DOHH2 (cell line): ENCODE measurements at regions not wholly inside any gene's neighbourhood (a gene's known extent, or its start where the extent isn't known, plus 50 kb on each side); places are given as distances from the start of the nearest gene placed in this dataset.

Experiments used
- H3F3A ChIP-seq: fragments of 200-600 bp; sonication (generic), shearing (Covaris generic); 2 replicates; pipeline ENCODE4 v1.6.0; 2016; ENCODE audit warnings: antibody characterized with exemption, mild to moderate bottlenecking; ENCODE audit not compliant: control insufficient read depth, insufficient read depth
- H3K27ac ChIP-seq: fragments of 200-600 bp; sonication (generic); 2 replicates; pipeline ENCODE4 v1.5.1; 2014; ENCODE audit warnings: low read depth, mild to moderate bottlenecking, low read length, moderate library complexity
- H3K27me3 ChIP-seq: fragments of 200-600 bp; sonication (generic); 2 replicates; pipeline ENCODE4 v1.6.1; 2014; ENCODE audit warnings: mild to moderate bottlenecking, low read length, mixed read lengths; ENCODE audit not compliant: control insufficient read depth
- H3K36me3 ChIP-seq: fragments of 200-600 bp; sonication (generic); 2 replicates; pipeline ENCODE4 v1.6.1; 2014; ENCODE audit warnings: mild to moderate bottlenecking, low read length, moderate library complexity, mixed read lengths; ENCODE audit not compliant: control insufficient read depth
- H3K4me1 ChIP-seq: fragments of 200-600 bp; sonication (generic); 2 replicates; pipeline ENCODE4 v1.6.1; 2014; ENCODE audit warnings: mild to moderate bottlenecking, low read length, mixed read lengths; ENCODE audit not compliant: control insufficient read depth
- H3K4me2 ChIP-seq: fragments of 200-600 bp; sonication (generic); 2 replicates; pipeline ENCODE4 v1.6.0; 2014; ENCODE audit warnings: mild to moderate bottlenecking, low read length, moderate library complexity
- H3K4me3 ChIP-seq: fragments of 200-600 bp; sonication (generic); 2 replicates; pipeline ENCODE4 v1.5.1; 2014; ENCODE audit warnings: mild to moderate bottlenecking, low read length, mixed read lengths
- H3K79me2 ChIP-seq: fragments of 200-600 bp; sonication (generic); 2 replicates; pipeline ENCODE4 v1.6.1; 2014; ENCODE audit warnings: mild to moderate bottlenecking, low read length, mixed read lengths; ENCODE audit not compliant: control insufficient read depth
- H3K9me2 ChIP-seq: fragments of 200-600 bp; sonication (generic); replicated peaks from 2 replicates; pipeline ENCODE4 v1.6.1; 2014; ENCODE audit warnings: mild to moderate bottlenecking, low read length, mixed read lengths; ENCODE audit not compliant: control insufficient read depth
- H3K9me3 ChIP-seq: fragments of 200-600 bp; sonication (generic); 2 replicates; pipeline ENCODE4 v1.6.1; 2014; ENCODE audit warnings: antibody characterized with exemption, low read length, mixed read lengths; ENCODE audit not compliant: control insufficient read depth, insufficient read depth
- H4K20me1 ChIP-seq: fragments of 200-600 bp; sonication (generic); 2 replicates; pipeline ENCODE4 v1.6.0; 2014; ENCODE audit warnings: low read depth, mild to moderate bottlenecking, antibody characterized with exemption, low read length, moderate library complexity; ENCODE audit not compliant: control insufficient read depth, insufficient read depth
- EZH2phosphoT487 ChIP-seq: fragments of 200-600 bp; sonication (generic); IDR thresholded peaks from 2 replicates; pipeline ENCODE4 v1.6.1; 2017; ENCODE audit warnings: borderline replicate concordance, mild to moderate bottlenecking, antibody characterized with exemption, low read length, moderate library complexity, mixed read lengths
- TF ChIP-seq, protein P1 (sequence below): fragments of 200-600 bp; sonication (generic); IDR thresholded peaks from one replicate; pipeline ENCODE4 v1.5.1; 2014; ENCODE audit warnings: antibody characterized with exemption, mild to moderate bottlenecking, low read depth, low read length; ENCODE audit not compliant: poor library complexity, severe bottlenecking

DNA sequence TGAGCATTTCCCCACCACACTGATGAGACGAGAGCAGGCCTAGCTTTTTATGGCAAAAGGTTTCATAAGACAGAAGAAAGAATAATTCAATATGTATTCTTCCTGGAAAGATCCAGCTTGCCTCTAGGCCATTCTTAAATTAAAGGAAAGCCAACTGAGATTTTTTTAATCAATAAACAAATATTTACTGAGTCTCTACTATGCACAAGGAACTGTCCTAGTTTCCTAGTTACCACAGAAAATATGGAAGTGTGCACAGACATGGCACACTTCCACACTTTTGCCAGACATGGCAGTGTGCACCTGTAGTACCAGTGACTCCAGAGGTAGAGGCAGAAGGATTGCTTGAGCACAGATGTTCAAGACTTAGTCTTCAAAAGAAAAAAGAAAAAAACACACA is 281.0 kb downstream of the CETN3 start:
- Histone ChIP-seq H3K27me3 (no peaks in the 10 kb centered on the region), H3K79me2 (no peaks in the 10 kb centered on the region), H4K20me1 (no peaks in the 10 kb centered on the region), H3K36me3 (no peaks in the 10 kb centered on the region), H3K4me3 (no peak overlapping the region), H3K4me2 (no peak overlapping the region), H3K27ac (no peak overlapping the region), H3F3A (no peaks in the 10 kb centered on the region), H3K9me2 (no peaks in the 10 kb centered on the region), H3K9me3 (no peaks in the 10 kb centered on the region), H3K4me1 (no peaks in the 10 kb centered on the region)
- TF ChIP-seq EZH2phosphoT487: no peak
- TF ChIP-seq, protein P1, sequence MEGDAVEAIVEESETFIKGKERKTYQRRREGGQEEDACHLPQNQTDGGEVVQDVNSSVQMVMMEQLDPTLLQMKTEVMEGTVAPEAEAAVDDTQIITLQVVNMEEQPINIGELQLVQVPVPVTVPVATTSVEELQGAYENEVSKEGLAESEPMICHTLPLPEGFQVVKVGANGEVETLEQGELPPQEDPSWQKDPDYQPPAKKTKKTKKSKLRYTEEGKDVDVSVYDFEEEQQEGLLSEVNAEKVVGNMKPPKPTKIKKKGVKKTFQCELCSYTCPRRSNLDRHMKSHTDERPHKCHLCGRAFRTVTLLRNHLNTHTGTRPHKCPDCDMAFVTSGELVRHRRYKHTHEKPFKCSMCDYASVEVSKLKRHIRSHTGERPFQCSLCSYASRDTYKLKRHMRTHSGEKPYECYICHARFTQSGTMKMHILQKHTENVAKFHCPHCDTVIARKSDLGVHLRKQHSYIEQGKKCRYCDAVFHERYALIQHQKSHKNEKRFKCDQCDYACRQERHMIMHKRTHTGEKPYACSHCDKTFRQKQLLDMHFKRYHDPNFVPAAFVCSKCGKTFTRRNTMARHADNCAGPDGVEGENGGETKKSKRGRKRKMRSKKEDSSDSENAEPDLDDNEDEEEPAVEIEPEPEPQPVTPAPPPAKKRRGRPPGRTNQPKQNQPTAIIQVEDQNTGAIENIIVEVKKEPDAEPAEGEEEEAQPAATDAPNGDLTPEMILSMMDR: no peak

DNA sequence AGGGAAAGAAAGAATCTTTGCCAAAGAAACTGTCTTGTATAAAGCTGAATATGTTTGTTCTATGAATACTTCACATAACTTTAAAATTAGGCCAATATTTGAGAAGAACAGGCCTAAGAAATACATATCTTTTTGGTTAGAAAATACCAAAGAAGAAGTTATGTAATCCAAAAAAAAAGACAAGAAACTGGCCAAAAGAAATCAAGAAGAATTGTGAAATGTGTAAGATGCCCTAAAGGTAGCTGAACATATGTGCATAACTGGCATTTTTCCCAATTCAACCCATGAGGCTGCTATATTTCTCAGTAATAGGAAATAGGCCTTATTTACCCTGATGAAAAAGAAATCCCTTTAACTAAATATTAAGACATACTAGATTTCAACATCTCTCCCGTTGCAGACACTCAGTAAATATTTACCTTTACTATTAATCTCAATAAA is 290.0 kb downstream of the CETN3 start:
- Histone ChIP-seq H3F3A (no peaks in the 10 kb centered on the region), H3K9me3 (no peaks in the 10 kb centered on the region), H3K4me3 (no peak overlapping the region), H3K27ac (no peak overlapping the region), H3K4me2 (no peak overlapping the region), H3K27me3 (no peaks in the 10 kb centered on the region), H3K79me2 (no peaks in the 10 kb centered on the region), H4K20me1 (no peaks in the 10 kb centered on the region), H3K4me1 (no peaks in the 10 kb centered on the region), H3K9me2 (no peaks in the 10 kb centered on the region), H3K36me3 (no peaks in the 10 kb centered on the region)
- no peak for TF ChIP-seq EZH2phosphoT487
- TF ChIP-seq, protein P1: no peak

DNA sequence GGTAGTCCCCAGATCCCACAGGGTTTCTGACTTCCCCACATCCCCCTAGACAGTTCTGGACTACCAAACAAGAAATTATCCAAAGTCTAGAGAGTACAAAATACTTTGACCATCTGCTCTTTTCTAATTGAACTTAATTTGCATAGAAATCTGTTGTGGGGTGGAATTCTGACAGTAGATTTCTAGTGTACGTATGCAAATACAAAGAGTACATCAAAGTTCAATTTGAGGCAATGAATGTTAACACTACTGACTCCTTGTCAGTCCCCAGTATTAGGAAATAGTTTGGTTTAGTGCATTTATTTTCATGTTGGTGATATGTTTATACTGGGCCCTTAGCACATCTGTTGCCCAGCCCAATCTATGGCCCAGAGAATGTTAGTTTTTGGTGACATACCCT is 292.6 kb downstream of the CETN3 start:
- no peak overlapping the region for H3K4me3 ChIP-seq
- H3K9me3 ChIP-seq: no peaks in the 10 kb centered on the region
- no peak overlapping the region for H3K4me2 ChIP-seq
- H4K20me1 ChIP-seq: no peaks in the 10 kb centered on the region
- no peaks in the 10 kb centered on the region for H3K36me3 ChIP-seq
- no peaks in the 10 kb centered on the region for H3K9me2 ChIP-seq
- no peaks in the 10 kb centered on the region for H3K27me3 ChIP-seq
- H3K4me1 ChIP-seq: no peaks in the 10 kb centered on the region
- H3K27ac ChIP-seq: no peak overlapping the region
- no peaks in the 10 kb centered on the region for H3K79me2 ChIP-seq
- TF ChIP-seq, protein P1: no peak
- TF ChIP-seq EZH2phosphoT487: no peak
- no peaks in the 10 kb centered on the region for H3F3A ChIP-seq

DNA sequence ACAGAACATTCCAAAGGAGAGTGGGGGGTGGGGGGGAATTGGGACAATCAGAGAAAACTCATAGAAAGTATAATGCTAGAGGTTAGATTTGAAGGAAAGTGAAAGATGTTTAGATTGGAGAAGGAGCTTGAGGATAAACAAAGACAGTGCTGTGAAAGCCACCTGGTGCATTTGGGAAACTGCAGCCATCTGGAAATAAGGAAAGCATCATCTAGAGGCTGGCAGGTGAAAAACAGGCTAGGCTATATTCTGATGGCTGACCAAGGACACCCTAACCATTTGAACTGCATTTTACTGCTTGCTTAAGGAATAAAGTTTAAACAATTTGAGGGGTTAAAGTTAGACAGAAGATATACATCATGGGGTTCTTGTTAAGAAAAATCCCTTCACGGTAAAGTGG is 296.4 kb downstream of the CETN3 start:
- Histone ChIP-seq H3K36me3 (no peaks in the 10 kb centered on the region), H4K20me1 (no peaks in the 10 kb centered on the region), H3K27ac (no peak overlapping the region), H3K4me1 (no peaks in the 10 kb centered on the region), H3K4me3 (no peak overlapping the region), H3F3A (no peaks in the 10 kb centered on the region), H3K79me2 (no peaks in the 10 kb centered on the region), H3K9me2 (no peaks in the 10 kb centered on the region), H3K27me3 (no peaks in the 10 kb centered on the region), H3K9me3 (no peaks in the 10 kb centered on the region), H3K4me2 (no peak overlapping the region)
- TF ChIP-seq, protein P1: no peak
